IMR-90 (cell line): ENCODE measurements at regions not wholly inside any gene's neighbourhood (a gene's known extent, or its start where the extent isn't known, plus 50 kb on each side); places are given as distances from the start of the nearest gene placed in this dataset.

ENCODE experiments used
- ATAC-seq: fragments of 200-7000 bp; cut with Tn5 transposase; 2 replicates; pipeline ENCODE4 v1.9.1; 2020; ENCODE audit warnings: low read depth, mild to moderate bottlenecking, moderate library complexity
- BruUV-seq: library from RNA; stranded (reverse); fragments of 400-500 nt; replicated peaks from 2 replicates; lab custom pipeline; 2021; lab: Mats Ljungman, UMichigan
- CTCF ChIA-PET: fragments of 300-600 bp; formaldehyde crosslinking; extraction: SDS; loops from one replicate; lab custom pipeline; 2021; ENCODE audit warnings: antibody characterized with exemption; lab: Yijun Ruan, JAX
- POLR2A ChIA-PET: fragments of 300-600 bp; sonication (Branson Sonifier 250); formaldehyde crosslinking; loops from one replicate; lab custom pipeline; 2022; ENCODE audit warnings: antibody characterized with exemption; ENCODE audit not compliant: unreplicated experiment; lab: Charles Lee
- DNase-seq: peaks from one replicate; pipeline ENCODE4 v3.0.0; 2013
- H2AFZ ChIP-seq: replicated peaks from 2 replicates; pipeline ENCODE3; 2013; ENCODE audit warnings: low read length, mild to moderate bottlenecking; ENCODE audit not compliant: poor library complexity
- H2AK5ac ChIP-seq: 2 replicates; pipeline ENCODE4 v1.6.1; 2013; ENCODE audit warnings: low read depth, low read length, inconsistent platforms
- H2AK9ac ChIP-seq: replicated peaks from 2 replicates; pipeline ENCODE3; 2013; ENCODE audit warnings: mild to moderate bottlenecking, low read depth, low read length, moderate library complexity; ENCODE audit not compliant: poor library complexity
- H2BK120ac ChIP-seq: 2 replicates; pipeline ENCODE4 v1.6.1; 2013; ENCODE audit warnings: low read depth, low read length, inconsistent platforms
- H2BK15ac ChIP-seq: 3 replicates; pipeline ENCODE4 v1.6.1; 2013; ENCODE audit warnings: low read depth, low read length, inconsistent platforms
- H2BK20ac ChIP-seq: 2 replicates; pipeline ENCODE4 v1.6.1; 2013; ENCODE audit warnings: low read depth, mild to moderate bottlenecking, inconsistent platforms, low read length, moderate library complexity
- H2BK5ac ChIP-seq: 2 replicates; pipeline ENCODE4 v1.6.1; 2013; ENCODE audit warnings: mild to moderate bottlenecking, low read depth, low read length, inconsistent platforms; ENCODE audit not compliant: poor library complexity, severe bottlenecking
- H3K14ac ChIP-seq: replicated peaks from 2 replicates; pipeline ENCODE4 v1.6.1; 2013; ENCODE audit warnings: low read depth, low read length, inconsistent platforms
- H3K18ac ChIP-seq: 2 replicates; pipeline ENCODE4 v1.6.1; 2013; ENCODE audit warnings: low read depth, low read length, control low read depth
- H3K23ac ChIP-seq: 2 replicates; pipeline ENCODE4 v1.6.1; 2013; ENCODE audit warnings: low read depth, low read length, inconsistent platforms
- H3K27ac ChIP-seq: 2 replicates; pipeline ENCODE4 v1.5.1; 2013; ENCODE audit warnings: mild to moderate bottlenecking, control low read depth, low read length; ENCODE audit not compliant: insufficient read depth
- H3K27me3 ChIP-seq: 2 replicates; pipeline ENCODE4 v1.6.1; 2013; ENCODE audit warnings: low read length; ENCODE audit not compliant: control insufficient read depth, insufficient read depth
- H3K36me3 ChIP-seq: 2 replicates; pipeline ENCODE4 v1.6.1; 2013; ENCODE audit warnings: low read length, mixed read lengths; ENCODE audit not compliant: control insufficient read depth, insufficient read depth
- H3K4ac ChIP-seq: 2 replicates; pipeline ENCODE4 v1.6.1; 2013; ENCODE audit warnings: low read depth, low read length, inconsistent platforms
- H3K4me1 ChIP-seq: 2 replicates; pipeline ENCODE4 v1.6.1; 2013; ENCODE audit warnings: low read length, mixed read lengths; ENCODE audit not compliant: control insufficient read depth, insufficient read depth
- H3K4me2 ChIP-seq: 2 replicates; pipeline ENCODE4 v1.6.1; 2013; ENCODE audit warnings: low read depth, mild to moderate bottlenecking, control low read depth, low read length, moderate library complexity
- H3K4me3 ChIP-seq: 2 replicates; pipeline ENCODE4 v1.5.1; 2013; ENCODE audit warnings: low read depth, mild to moderate bottlenecking, control low read depth, low read length, moderate library complexity; ENCODE audit not compliant: insufficient read depth
- H3K56ac ChIP-seq: 2 replicates; pipeline ENCODE4 v1.6.1; 2013; ENCODE audit warnings: low read length, inconsistent platforms; ENCODE audit not compliant: insufficient read depth; ENCODE audit errors: extremely low read depth
- H3K79me1 ChIP-seq, 2 experiments: 2 replicates each; pipeline ENCODE4 v1.6.1; 2013; ENCODE audit warnings: low read length in 2 of 2, inconsistent platforms in 1 of 2, low read depth in 1 of 2
- H3K9ac ChIP-seq: 2 replicates; pipeline ENCODE4 v1.6.1; 2013; ENCODE audit warnings: low read depth, low read length, control low read depth
- H3K9me1 ChIP-seq: 2 replicates; pipeline ENCODE4 v1.6.1; 2013; ENCODE audit warnings: low read length, inconsistent platforms; ENCODE audit not compliant: insufficient read depth
- H3K9me3 ChIP-seq: 2 replicates; pipeline ENCODE4 v1.6.1; 2013; ENCODE audit warnings: low read length; ENCODE audit not compliant: control insufficient read depth, insufficient read depth
- H4K20me1 ChIP-seq: 2 replicates; pipeline ENCODE4 v1.6.1; 2013; ENCODE audit warnings: low read length, inconsistent platforms; ENCODE audit not compliant: insufficient read depth
- H4K5ac ChIP-seq: 2 replicates; pipeline ENCODE4 v1.6.1; 2013; ENCODE audit warnings: mild to moderate bottlenecking, low read depth, low read length, control low read depth
- H4K8ac ChIP-seq, 2 experiments: 2 replicates each; pipeline ENCODE4 v1.6.1; 2013; ENCODE audit warnings: low read depth in 2 of 2, low read length in 2 of 2, control low read depth in 1 of 2, inconsistent platforms in 1 of 2
- H4K91ac ChIP-seq: 2 replicates; pipeline ENCODE4 v1.6.1; 2013; ENCODE audit warnings: low read depth, low read length, inconsistent platforms; ENCODE audit not compliant: insufficient read depth
- BHLHE40 ChIP-seq: fragments of 150-350 bp; IDR thresholded peaks from 2 replicates; pipeline ENCODE4 v1.6.1; 2016; ENCODE audit warnings: mild to moderate bottlenecking, low read depth, low read length
- CEBPB ChIP-seq: IDR thresholded peaks from 2 replicates; pipeline ENCODE4 v1.6.1; 2012; ENCODE audit warnings: low read depth, low read length, improper control_type of control experiment
- CHD1 ChIP-seq: IDR thresholded peaks from 2 replicates; pipeline ENCODE4 v1.6.1; 2012; ENCODE audit warnings: low read depth, low read length, improper control_type of control experiment
- CTCF ChIP-seq: conservative IDR thresholded peaks from 2 replicates; pipeline ENCODE4 v1.5.1; 2012; ENCODE audit warnings: mild to moderate bottlenecking, low read depth, low read length, improper control_type of control experiment
- ELK1 ChIP-seq: fragments of 150-350 bp; IDR thresholded peaks from 2 replicates; pipeline ENCODE4 v1.6.1; 2016; ENCODE audit warnings: low read depth, mild to moderate bottlenecking, low read length, moderate library complexity, borderline replicate concordance
- FOS ChIP-seq: fragments of 150-350 bp; IDR thresholded peaks from 2 replicates; pipeline ENCODE4 v1.6.1; 2016; ENCODE audit warnings: low read depth, low read length
- MAFK ChIP-seq: IDR thresholded peaks from 2 replicates; pipeline ENCODE4 v1.6.1; 2012; ENCODE audit warnings: low read depth, low read length, improper control_type of control experiment
- MAZ ChIP-seq: IDR thresholded peaks from 2 replicates; pipeline ENCODE4 v1.6.1; 2012; ENCODE audit warnings: low read depth, mild to moderate bottlenecking, low read length, improper control_type of control experiment, moderate library complexity, borderline replicate concordance
- MXI1 ChIP-seq: IDR thresholded peaks from 2 replicates; pipeline ENCODE4 v1.6.1; 2012; ENCODE audit warnings: low read depth, mild to moderate bottlenecking, low read length, moderate library complexity, borderline replicate concordance
- NFE2L2 ChIP-seq: fragments of 150-350 bp; IDR thresholded peaks from 2 replicates; pipeline ENCODE4 v1.6.1; 2016; ENCODE audit warnings: low read depth, mild to moderate bottlenecking, low read length
- POLR2A ChIP-seq: IDR thresholded peaks from 2 replicates; pipeline ENCODE4 v1.6.1; 2012; ENCODE audit warnings: mild to moderate bottlenecking, low read depth, low read length
- RAD21 ChIP-seq: IDR thresholded peaks from 2 replicates; pipeline ENCODE4 v1.6.1; 2012; ENCODE audit warnings: low read length, improper control_type of control experiment
- RCOR1 ChIP-seq: IDR thresholded peaks from 2 replicates; pipeline ENCODE4 v1.6.1; 2012; ENCODE audit warnings: mild to moderate bottlenecking, low read length, improper control_type of control experiment; ENCODE audit not compliant: insufficient replicate concordance
- RFX5 ChIP-seq: IDR thresholded peaks from 2 replicates; pipeline ENCODE4 v1.8.0; 2012; ENCODE audit warnings: low read depth, mild to moderate bottlenecking, low read length, moderate library complexity
- SMC3 ChIP-seq: fragments of 150-350 bp; IDR thresholded peaks from 2 replicates; pipeline ENCODE4 v1.6.1; 2016; ENCODE audit warnings: low read depth, mild to moderate bottlenecking, antibody characterized with exemption, low read length, moderate library complexity
- USF2 ChIP-seq: fragments of 150-350 bp; IDR thresholded peaks from 2 replicates; pipeline ENCODE4 v1.6.1; 2017; ENCODE audit warnings: mild to moderate bottlenecking, antibody characterized with exemption, low read length, low read depth
- WGBS, 2 experiments: methylation state at CpG; one replicate each; pipeline versions ENCODE4 v1.1.5 to v1.1.7; 2013; ENCODE audit warnings: missing lambda C conversion rate in 2 of 2; ENCODE audit not compliant: insufficient read length in 1 of 2; ENCODE audit errors: extremely low coverage in 2 of 2; 5-methylcytosine and 5-hydroxymethylcytosine counted together
- dilution Hi-C: fragments of 300-500 bp; cut with HindIII; formaldehyde crosslinking; loops from one replicate; pipeline ENCODE4 v1.14.3; 2018; ENCODE audit warnings: low sequenced_read_pairs; ENCODE audit not compliant: unreplicated experiment
- in situ Hi-C: fragments of 300-500 bp; cut with MboI; formaldehyde crosslinking; loops from 3 replicates; pipeline ENCODE4 v1.14.3; 2019; ENCODE audit warnings: low sequenced_read_pairs, inconsistent platforms, mixed read lengths
- intact Hi-C: fragments of 100-400 bp; cut with micrococcal nuclease; formaldehyde crosslinking; loops from 2 replicates; pipeline ENCODE4 v1.10.0; 2022

GRCh38 chr1:29706936-29707335 is 470.6 kb downstream of the PTPRU start:
- DNase-seq: peak; percentile 44
- no TSS peak for BruUV-seq
- POLR2A ChIA-PET: no interaction called here

More at GRCh38 chr1:29706936-29707335, 470.6 kb downstream of the PTPRU start:
- ATAC-seq: peak; percentile 82
- no peak overlapping the region for H2BK15ac ChIP-seq
- no peaks in the 10 kb centered on the region for H3K9me3 ChIP-seq
- no peaks in the 10 kb centered on the region; the same call in 1 of the 2 replicates for H3K27me3 ChIP-seq
- no peak overlapping the region for H4K5ac ChIP-seq
- no peak overlapping the region for H2BK120ac ChIP-seq
- H2AK5ac ChIP-seq: no peak overlapping the region
- in situ Hi-C loops (loop anchor here (5.0 to 10.0 kb wide), 3 partner anchors 380 to 998 kb away; no protein-coding TSS in a partner anchor), dilution Hi-C loops (no loop called here), intact Hi-C loops (loop anchor here (5.0 kb wide), 1 partner anchor 400 kb away; no protein-coding TSS in a partner anchor)
- H3K23ac ChIP-seq: no peak overlapping the region
- no peak overlapping the region for H3K56ac ChIP-seq
- H4K8ac ChIP-seq: peak overlapping the region in 1 of 2 experiments; percentile 35; a peak in 1 of 4 replicates
- no peak overlapping the region; the same call in 1 of the 2 replicates for H2BK20ac ChIP-seq
- peak overlapping the region; percentile 84 for H2AFZ ChIP-seq
- CTCF ChIA-PET: interaction anchor here (1.2 kb wide), 1 partner anchor 380 kb away, joined by 6 read pairs; no protein-coding TSS in a partner anchor
- no peaks in the 10 kb centered on the region for H3K79me1 ChIP-seq
- no peak overlapping the region for H3K18ac ChIP-seq
- H3K9ac ChIP-seq: no peak overlapping the region
- H4K91ac ChIP-seq: no peak overlapping the region
- no peak overlapping the region for H3K4ac ChIP-seq
- no peaks in the 10 kb centered on the region for H4K20me1 ChIP-seq
- H2BK5ac ChIP-seq: no peak overlapping the region
- H3K4me2 ChIP-seq: peak overlapping the region; percentile 52; the same call in 1 of the 2 replicates
- H3K36me3 ChIP-seq: no peaks in the 10 kb centered on the region
- H3K14ac ChIP-seq: no peak overlapping the region
- H2AK9ac ChIP-seq: no peak overlapping the region
- TF ChIP-seq RCOR1 (no peak), ELK1 (no peak), SMC3 (peak; percentile 38), MAFK (no peak), NFE2L2 (no peak), CEBPB (no peak), CHD1 (no peak), RAD21 (peak; percentile 62), RFX5 (no peak), BHLHE40 (no peak), MXI1 (no peak), CTCF (peak; percentile 70), MAZ (peak; percentile 77; the same call in 1 of the 2 replicates), USF2 (no peak), POLR2A (no peak), FOS (no peak)
- peaks cover 8% of the 10 kb centered on the region for H3K9me1 ChIP-seq
- H3K27ac ChIP-seq: no peak overlapping the region
- H3K4me1 ChIP-seq: peaks cover 20% of the 10 kb centered on the region
- no peak overlapping the region for H3K4me3 ChIP-seq
- no CpG with 5 or more reads among the region's 28 CpGs for WGBS, 2 experiments
